Neutrophil (primary cell): ENCODE measurements at regions not wholly inside any gene's neighbourhood (a gene's known extent, or its start where the extent isn't known, plus 50 kb on each side); places are given as distances from the start of the nearest gene placed in this dataset.

Source experiments
- H3K27ac ChIP-seq: fragments of 200-600 bp; sonication (generic); 2 replicates; pipeline ENCODE4 v1.5.1; 2016; ENCODE audit warnings: mild to moderate bottlenecking, moderate library complexity
- H3K27me3 ChIP-seq: fragments of 200-600 bp; sonication (generic); 2 replicates; pipeline ENCODE4 v1.6.0; 2016; ENCODE audit warnings: mild to moderate bottlenecking
- H3K36me3 ChIP-seq: fragments of 200-600 bp; sonication (generic); 2 replicates; pipeline ENCODE4 v1.5.1; 2017
- H3K4me1 ChIP-seq, 2 experiments: fragments of 200-600 bp in 1 of 2; sonication (generic) in 1 of 2; 1 replicate in 1 of 2; 2 replicates in 1 of 2; pipeline versions ENCODE4 v1.5.1 to v1.6.1; 2013 to 2016; ENCODE audit warnings: low read depth in 1 of 2, low read length in 1 of 2, mild to moderate bottlenecking in 1 of 2, moderate library complexity in 1 of 2; ENCODE audit not compliant: control insufficient read depth in 1 of 2, insufficient read depth in 1 of 2
- H3K4me3 ChIP-seq, 2 experiments: fragments of 200-600 bp in 1 of 2; sonication (generic) in 1 of 2; 1 replicate in 1 of 2; 2 replicates in 1 of 2; pipeline ENCODE4 v1.5.1; 2013 to 2016; ENCODE audit warnings: low read depth in 1 of 2, low read length in 1 of 2, mild to moderate bottlenecking in 1 of 2, moderate library complexity in 1 of 2
- H3K9me3 ChIP-seq: fragments of 200-600 bp; sonication (generic); 2 replicates; pipeline ENCODE4 v1.5.1; 2016
- TF ChIP-seq, protein P1 (sequence below): fragments of 200-600 bp; sonication (generic); IDR thresholded peaks from 2 replicates; pipeline ENCODE4 v1.5.1; 2016; ENCODE audit warnings: antibody characterized with exemption

DNA sequence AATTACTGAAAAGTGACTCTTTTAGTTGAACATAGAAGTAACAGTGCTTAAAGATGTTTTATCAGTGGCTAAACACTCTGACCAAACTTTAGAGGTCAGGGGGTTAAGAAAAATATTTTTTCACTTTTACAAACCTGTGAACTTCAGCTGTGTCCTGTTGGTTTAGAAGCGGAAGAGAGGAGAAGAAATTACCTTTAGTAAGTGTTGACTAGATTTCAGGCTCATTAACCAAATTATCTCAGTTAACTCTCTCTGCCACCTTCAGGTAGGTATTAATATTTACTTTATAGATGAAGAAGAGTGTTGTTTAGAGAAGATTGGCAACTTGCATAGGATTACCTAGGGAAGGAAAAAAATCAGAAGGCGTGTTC lies 151.9 kb upstream of the CMC1 start:
- H3K4me1 ChIP-seq = no peaks in the 10 kb centered on the region
- no peak overlapping the region for H3K27ac ChIP-seq
- TF ChIP-seq, protein P1, sequence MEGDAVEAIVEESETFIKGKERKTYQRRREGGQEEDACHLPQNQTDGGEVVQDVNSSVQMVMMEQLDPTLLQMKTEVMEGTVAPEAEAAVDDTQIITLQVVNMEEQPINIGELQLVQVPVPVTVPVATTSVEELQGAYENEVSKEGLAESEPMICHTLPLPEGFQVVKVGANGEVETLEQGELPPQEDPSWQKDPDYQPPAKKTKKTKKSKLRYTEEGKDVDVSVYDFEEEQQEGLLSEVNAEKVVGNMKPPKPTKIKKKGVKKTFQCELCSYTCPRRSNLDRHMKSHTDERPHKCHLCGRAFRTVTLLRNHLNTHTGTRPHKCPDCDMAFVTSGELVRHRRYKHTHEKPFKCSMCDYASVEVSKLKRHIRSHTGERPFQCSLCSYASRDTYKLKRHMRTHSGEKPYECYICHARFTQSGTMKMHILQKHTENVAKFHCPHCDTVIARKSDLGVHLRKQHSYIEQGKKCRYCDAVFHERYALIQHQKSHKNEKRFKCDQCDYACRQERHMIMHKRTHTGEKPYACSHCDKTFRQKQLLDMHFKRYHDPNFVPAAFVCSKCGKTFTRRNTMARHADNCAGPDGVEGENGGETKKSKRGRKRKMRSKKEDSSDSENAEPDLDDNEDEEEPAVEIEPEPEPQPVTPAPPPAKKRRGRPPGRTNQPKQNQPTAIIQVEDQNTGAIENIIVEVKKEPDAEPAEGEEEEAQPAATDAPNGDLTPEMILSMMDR = no peak
- H3K9me3 ChIP-seq = no peaks in the 10 kb centered on the region
- H3K27me3 ChIP-seq = no peaks in the 10 kb centered on the region
- no peaks in the 10 kb centered on the region for H3K36me3 ChIP-seq
- H3K4me3 ChIP-seq = no peak overlapping the region

DNA sequence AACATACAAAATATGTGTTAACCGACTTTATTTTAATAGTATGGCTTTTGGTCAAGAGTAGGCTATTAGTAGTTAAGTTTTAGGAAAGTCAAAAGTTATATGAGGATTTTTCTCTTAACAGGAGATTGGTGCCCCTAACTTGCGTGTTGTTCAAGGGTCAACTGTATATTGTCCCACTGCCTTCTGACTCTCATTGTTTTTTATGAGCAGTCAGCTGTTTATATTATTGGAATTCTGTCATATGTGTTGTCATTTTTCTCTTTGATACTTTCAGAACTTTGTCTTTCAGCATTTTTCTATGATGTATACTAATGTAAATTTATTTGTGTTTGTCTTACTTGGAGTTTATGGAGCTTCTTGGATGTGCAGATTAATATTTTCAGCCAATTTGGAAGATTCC lies 142.1 kb upstream of the CMC1 start:
- TF ChIP-seq, protein P1 = no peak
- Histone ChIP-seq H3K4me1 (no peaks in the 10 kb centered on the region), H3K36me3 (no peaks in the 10 kb centered on the region), H3K9me3 (no peaks in the 10 kb centered on the region), H3K27me3 (no peaks in the 10 kb centered on the region), H3K27ac (no peak overlapping the region), H3K4me3 (no peak overlapping the region)

DNA sequence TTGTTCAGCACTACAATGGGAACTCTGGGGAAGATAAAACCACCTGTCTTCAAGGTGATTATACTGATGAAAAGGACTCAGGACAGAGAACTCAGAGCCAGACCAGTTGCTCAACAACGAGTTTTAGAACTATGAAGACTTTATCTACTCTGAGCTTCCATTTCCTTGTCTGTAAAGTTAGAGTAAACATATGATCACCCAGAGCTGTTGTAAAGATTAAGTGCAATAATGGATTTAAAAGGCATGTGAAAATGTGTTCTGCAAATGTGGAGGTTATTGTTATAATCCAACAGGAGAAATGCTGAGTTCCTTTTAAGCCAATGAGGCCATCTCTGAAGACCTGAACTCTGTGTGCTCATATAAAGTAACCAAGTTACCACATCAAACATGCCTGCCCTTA lies 139.7 kb upstream of the CMC1 start:
- H3K4me3 ChIP-seq = no peak overlapping the region
- TF ChIP-seq, protein P1 = no peak
- no peak overlapping the region for H3K27ac ChIP-seq
- H3K27me3 ChIP-seq = no peaks in the 10 kb centered on the region
- H3K36me3 ChIP-seq = no peaks in the 10 kb centered on the region
- H3K9me3 ChIP-seq = no peaks in the 10 kb centered on the region
- H3K4me1 ChIP-seq = no peaks in the 10 kb centered on the region

DNA sequence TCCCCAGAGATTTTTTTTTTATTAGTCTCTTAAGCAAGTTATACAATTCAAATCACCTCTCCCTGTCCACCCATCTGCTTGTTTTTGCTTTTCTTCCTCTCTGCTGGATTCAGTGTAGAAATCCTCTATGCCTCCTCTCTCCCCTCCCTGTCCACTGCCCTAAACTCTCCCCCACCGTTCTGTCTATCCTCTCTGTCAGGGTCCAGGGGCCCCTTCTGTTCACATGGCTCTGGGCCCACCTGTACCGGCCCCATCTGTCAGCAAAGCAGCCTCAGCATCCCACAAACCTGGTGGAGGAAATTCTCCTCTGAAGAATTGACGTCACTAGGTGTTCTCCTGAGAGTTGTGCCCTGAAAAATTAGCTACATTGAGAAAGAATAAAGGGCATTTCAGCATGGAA lies 137.6 kb upstream of the CMC1 start:
- Histone ChIP-seq H3K4me3 (no peak overlapping the region), H3K4me1 (no peaks in the 10 kb centered on the region), H3K27me3 (no peaks in the 10 kb centered on the region), H3K27ac (no peak overlapping the region), H3K36me3 (no peaks in the 10 kb centered on the region), H3K9me3 (no peaks in the 10 kb centered on the region)
- TF ChIP-seq, protein P1 = no peak

DNA sequence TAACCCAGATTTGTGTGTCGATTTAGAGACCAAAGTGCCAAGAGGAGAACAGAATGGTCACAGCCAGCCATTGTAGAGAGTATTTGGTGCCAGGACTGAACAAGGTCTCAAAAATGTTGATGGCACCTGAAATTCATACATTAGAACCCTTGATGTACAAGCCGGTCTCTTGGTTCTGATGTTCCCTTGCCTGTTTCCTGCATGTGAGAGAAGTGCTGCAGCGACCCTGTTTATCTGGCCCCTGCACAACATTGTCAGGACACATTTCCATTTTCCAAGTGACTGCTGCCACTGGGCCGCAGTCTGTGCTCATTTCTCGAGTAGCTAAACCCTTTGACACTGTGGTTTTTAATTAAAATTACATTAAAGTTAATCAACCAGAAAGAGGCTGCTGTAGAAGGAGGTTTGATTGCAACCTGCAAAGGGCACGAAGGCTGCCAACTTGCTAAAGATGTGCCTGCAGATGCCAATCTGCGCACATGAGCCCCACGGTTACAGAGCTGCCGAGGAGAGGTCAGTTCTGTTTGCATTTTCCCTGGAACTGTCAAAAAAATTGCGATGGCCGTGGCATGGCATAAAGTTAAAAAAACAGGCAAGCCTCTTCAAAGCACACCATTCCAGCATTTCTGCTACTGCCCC lies 136.4 kb upstream of the CMC1 start:
- Histone ChIP-seq H3K4me3 (no peak overlapping the region), H3K36me3 (no peaks in the 10 kb centered on the region), H3K4me1 (no peaks in the 10 kb centered on the region), H3K27me3 (no peaks in the 10 kb centered on the region), H3K27ac (no peak overlapping the region), H3K9me3 (no peaks in the 10 kb centered on the region)
- TF ChIP-seq, protein P1 = no peak

DNA sequence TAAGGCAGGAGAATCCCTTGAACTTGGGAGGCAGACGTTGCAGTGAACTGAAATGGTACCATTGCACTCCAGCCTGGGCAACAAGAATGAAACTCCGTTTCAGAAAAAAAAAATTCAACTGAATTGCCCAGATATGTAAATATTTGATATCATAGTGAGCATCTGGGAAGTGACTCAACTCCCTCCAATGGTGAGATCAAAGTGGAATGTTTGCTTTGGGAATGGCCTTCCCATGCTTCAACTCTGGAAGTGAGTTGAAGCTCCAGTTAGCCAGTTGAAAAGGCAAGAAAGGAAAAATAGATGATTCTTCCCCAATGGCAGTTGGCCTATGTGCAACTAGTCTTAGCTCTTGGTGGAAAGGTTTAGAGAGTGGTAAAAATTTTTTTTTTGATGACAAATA lies 131.6 kb upstream of the CMC1 start:
- TF ChIP-seq, protein P1 = no peak
- Histone ChIP-seq H3K9me3 (no peaks in the 10 kb centered on the region), H3K4me1 (no peaks in the 10 kb centered on the region), H3K4me3 (no peak overlapping the region), H3K36me3 (no peaks in the 10 kb centered on the region), H3K27me3 (no peaks in the 10 kb centered on the region), H3K27ac (no peak overlapping the region)
